ENCODE measurements at regions not wholly inside any gene's neighbourhood (a gene's known extent, or its start where the extent isn't known, plus 50 kb on each side); places are given as distances from the start of the nearest gene placed in this dataset.

GRCh38 chr6:76403064-76403463 is 330.6 kb upstream of the IMPG1 start:
- Histone ChIP-seq H3K9me2 (ENCODE audit: insufficient read depth) (no peaks in the 10 kb centered on the region; the same call in 1 of the 2 replicates), H3K4me2 (no peak overlapping the region), H3K27me3 (ENCODE audit: insufficient read depth, low read depth) (no peaks in the 10 kb centered on the region), H3K79me2 (ENCODE audit: low read depth) (no peaks in the 10 kb centered on the region), H3K4me3 (no peak overlapping the region), H3F3A (ENCODE audit: insufficient read depth, low read depth) (no peaks in the 10 kb centered on the region), H3K9me3 (ENCODE audit: insufficient read depth, low read depth) (no peaks in the 10 kb centered on the region; the same call in 1 of the 2 replicates), H3K4me1 (replicated peaks; ENCODE audit: insufficient read depth) (no peaks in the 10 kb centered on the region), H3K27ac (no peak overlapping the region), H3K36me3 (ENCODE audit: low read depth) (no peaks in the 10 kb centered on the region), H2AFZ (no peak overlapping the region), H4K20me1 (ENCODE audit: insufficient read depth) (no peaks in the 10 kb centered on the region)
- no TSS peak for BruUV-seq (replicated peaks)
- ChIA-PET CTCF (no interaction called here), POLR2A (ENCODE audit: unreplicated experiment) (no interaction called here)
- intact Hi-C loops (cut with micrococcal nuclease; ENCODE audit: unreplicated experiment): no loop called here
- DNase-seq: no peak
- TF ChIP-seq CTCF (conservative IDR thresholded peaks at IDR 0.05) (no peak), EZH2 (IDR thresholded peaks at IDR 0.05; ENCODE audit: low read depth) (no peak)

- no TSS peak for BruUV-seq (replicated peaks)
Observed at GRCh38 chr6:76397966-76398365, 325.5 kb upstream of the IMPG1 start.

GRCh38 chr6:76382201-76382600 is 309.7 kb upstream of the IMPG1 start:
- Histone ChIP-seq H3K27me3 (ENCODE audit: insufficient read depth, low read depth) (no peaks in the 10 kb centered on the region), H2AFZ (no peak overlapping the region), H4K20me1 (ENCODE audit: insufficient read depth) (no peaks in the 10 kb centered on the region), H3K27ac (no peak overlapping the region), H3K36me3 (ENCODE audit: low read depth) (no peaks in the 10 kb centered on the region), H3F3A (ENCODE audit: insufficient read depth, low read depth) (no peaks in the 10 kb centered on the region), H3K9me2 (ENCODE audit: insufficient read depth) (no peaks in the 10 kb centered on the region), H3K4me3 (no peak overlapping the region), H3K9me3 (ENCODE audit: insufficient read depth, low read depth) (no peaks in the 10 kb centered on the region), H3K79me2 (ENCODE audit: low read depth) (no peaks in the 10 kb centered on the region), H3K4me1 (replicated peaks; ENCODE audit: insufficient read depth) (no peaks in the 10 kb centered on the region), H3K4me2 (no peak overlapping the region)
- ChIA-PET CTCF (no interaction called here), POLR2A (ENCODE audit: unreplicated experiment) (no interaction called here)
- intact Hi-C loops (cut with micrococcal nuclease; ENCODE audit: unreplicated experiment): no loop called here
- TF ChIP-seq EZH2 (IDR thresholded peaks at IDR 0.05; ENCODE audit: low read depth): no peak
- no peak for DNase-seq
- BruUV-seq (replicated peaks): no TSS peak

More at GRCh38 chr6:76397966-76398365, 325.5 kb upstream of the IMPG1 start:
- Histone ChIP-seq H3F3A (ENCODE audit: insufficient read depth, low read depth) (no peaks in the 10 kb centered on the region), H2AFZ (no peak overlapping the region), H3K4me2 (no peak overlapping the region), H3K79me2 (ENCODE audit: low read depth) (no peaks in the 10 kb centered on the region), H3K36me3 (ENCODE audit: low read depth) (no peaks in the 10 kb centered on the region), H3K27ac (no peak overlapping the region), H3K4me1 (replicated peaks; ENCODE audit: insufficient read depth) (no peaks in the 10 kb centered on the region), H3K4me3 (no peak overlapping the region), H3K27me3 (ENCODE audit: insufficient read depth, low read depth) (no peaks in the 10 kb centered on the region), H3K9me2 (ENCODE audit: insufficient read depth) (no peaks in the 10 kb centered on the region; the same call in none of the 2 replicates), H3K9me3 (ENCODE audit: insufficient read depth, low read depth) (no peaks in the 10 kb centered on the region; the same call in 1 of the 2 replicates), H4K20me1 (ENCODE audit: insufficient read depth) (no peaks in the 10 kb centered on the region)
- CTCF ChIA-PET: no interaction called here
- POLR2A ChIA-PET (ENCODE audit: unreplicated experiment): no interaction called here
- TF ChIP-seq EZH2 (IDR thresholded peaks at IDR 0.05; ENCODE audit: low read depth) (no peak), CTCF (conservative IDR thresholded peaks at IDR 0.05) (no peak)
- intact Hi-C loops (cut with micrococcal nuclease; ENCODE audit: unreplicated experiment): no loop called here
- no peak for DNase-seq

- Histone ChIP-seq H3K9me2 (ENCODE audit: insufficient read depth) (no peaks in the 10 kb centered on the region), H4K20me1 (ENCODE audit: insufficient read depth) (no peaks in the 10 kb centered on the region), H3K36me3 (ENCODE audit: low read depth) (no peaks in the 10 kb centered on the region), H3K4me2 (no peak overlapping the region), H2AFZ (no peak overlapping the region), H3K4me3 (no peak overlapping the region), H3K9me3 (ENCODE audit: insufficient read depth, low read depth) (no peaks in the 10 kb centered on the region), H3K27me3 (ENCODE audit: insufficient read depth, low read depth) (no peaks in the 10 kb centered on the region), H3K79me2 (ENCODE audit: low read depth) (no peaks in the 10 kb centered on the region), H3K4me1 (replicated peaks; ENCODE audit: insufficient read depth) (no peaks in the 10 kb centered on the region), H3K27ac (no peak overlapping the region), H3F3A (ENCODE audit: insufficient read depth, low read depth) (no peaks in the 10 kb centered on the region)
- no peak for DNase-seq
- intact Hi-C loops (cut with micrococcal nuclease; ENCODE audit: unreplicated experiment): no loop called here
- no TSS peak for BruUV-seq (replicated peaks)
- TF ChIP-seq EZH2 (IDR thresholded peaks at IDR 0.05; ENCODE audit: low read depth) (no peak), CTCF (conservative IDR thresholded peaks at IDR 0.05) (no peak)
- CTCF ChIA-PET: no interaction called here
- POLR2A ChIA-PET (ENCODE audit: unreplicated experiment): no interaction called here
Observed at GRCh38 chr6:76381612-76382011, 309.1 kb upstream of the IMPG1 start.
